UCSD-AML1 (cell line): ENCODE measurements at regions not wholly inside any gene's neighbourhood (a gene's known extent, or its start where the extent isn't known, plus 50 kb on each side); places are given as distances from the start of the nearest gene placed in this dataset.
A peak's percentile ranks its signal among the peaks of the same experiment; 100 is the strongest.
"Not testable (repeated sequence)": the region's sequence is repeated elsewhere in the genome, so short reads cannot be mapped to it uniquely, and the experiment has no call there.

Experiments
- DNase-seq: peaks from one replicate; lab custom pipeline; 2025; ENCODE audit not compliant: unreplicated experiment; lab: John Stamatoyannopoulos, UW

- DNase-seq: no peak
These were observed 53.5 kb downstream of the PAGE2 start for GRCh38 chrX:55142206-55142918.

GRCh38 chrX:55142919-55143310 is 54.1 kb downstream of the PAGE2 start:
- DNase-seq: no peak

GRCh38 chrX:55143621-55144020 is 54.8 kb downstream of the PAGE2 start:
- DNase-seq: no peak

- DNase-seq: no peak
These were observed 55.9 kb downstream of the PAGE2 start for GRCh38 chrX:55144697-55145096.

GRCh38 chrX:55149242-55149641 is 60.4 kb downstream of the PAGE2 start:
- no peak for DNase-seq

- no peak for DNase-seq
These were observed 62.4 kb downstream of the PAGE2 start for GRCh38 chrX:55151199-55151598.

GRCh38 chrX:55159551-55159950 is 60.6 kb upstream of the PAGE5 start:
- no peak for DNase-seq

GRCh38 chrX:55160685-55161552 is 59.2 kb upstream of the PAGE5 start:
- peak; percentile 88 for DNase-seq

GRCh38 chrX:55161581-55161980 is 58.6 kb upstream of the PAGE5 start:
- no peak for DNase-seq

- DNase-seq: no peak
These were observed 57.0 kb upstream of the PAGE5 start for GRCh38 chrX:55163171-55163570.

GRCh38 chrX:55165026-55165425 is 55.1 kb upstream of the PAGE5 start:
- DNase-seq: not testable (repeated sequence)

- no peak for DNase-seq
These were observed 52.9 kb upstream of the PAGE5 start for GRCh38 chrX:55167124-55167803.

GRCh38 chrX:55167901-55168300 is 52.2 kb upstream of the PAGE5 start:
- no peak for DNase-seq

- DNase-seq: no peak
These were observed 50.4 kb upstream of the PAGE5 start for GRCh38 chrX:55169782-55170181.
